ENCODE measurements at regions not wholly inside any gene's neighbourhood (a gene's known extent, or its start where the extent isn't known, plus 50 kb on each side); places are given as distances from the start of the nearest gene placed in this dataset.

GRCh38 chr10:108653531-108653930 is 1269.8 kb downstream of the XPNPEP1 start:
- TF ChIP-seq CTCF (IDR thresholded peaks at IDR 0.05; ENCODE audit: poor library complexity, severe bottlenecking) (no peak), SMC3 (conservative IDR thresholded peaks at IDR 0.05; ENCODE audit: poor library complexity) (no peak), POLR2AphosphoS5 (IDR thresholded peaks at IDR 0.05) (no peak), EZH2 (IDR thresholded peaks at IDR 0.05; ENCODE audit: borderline replicate concordance, insufficient read depth, low read length, poor library complexity, severe bottlenecking) (no peak), EP300 (conservative IDR thresholded peaks at IDR 0.05; ENCODE audit: poor library complexity, severe bottlenecking) (no peak), MXI1 (conservative IDR thresholded peaks at IDR 0.05; ENCODE audit: poor library complexity, severe bottlenecking) (no peak)
